Fibroblast of lung (primary cell): ENCODE measurements at regions not wholly inside any gene's neighbourhood (a gene's known extent, or its start where the extent isn't known, plus 50 kb on each side); places are given as distances from the start of the nearest gene placed in this dataset.

Experiments
- DNase-seq, 2 donors: peaks; one replicate each; pipeline versions ENCODE4 v3.0.0 to v3.0.0-alpha.2; 2010; ENCODE audit warnings: low read depth in 2 of 2
- H2AFZ ChIP-seq: 2 replicates; pipeline ENCODE4 v1.5.1; 2012; ENCODE audit warnings: low read length, control low read depth, inconsistent platforms
- H3K27ac ChIP-seq: 2 replicates; pipeline ENCODE4 v1.5.1; 2011; ENCODE audit warnings: low read length, control low read depth; ENCODE audit not compliant: insufficient read depth
- H3K27me3 ChIP-seq: 2 replicates; pipeline ENCODE4 v1.5.1; 2011; ENCODE audit warnings: mild to moderate bottlenecking, low read length; ENCODE audit not compliant: control insufficient read depth, insufficient read depth
- H3K36me3 ChIP-seq: 2 replicates; pipeline ENCODE4 v1.5.1; 2011; ENCODE audit warnings: low read length; ENCODE audit not compliant: control insufficient read depth, insufficient read depth
- H3K4me1 ChIP-seq: 2 replicates; pipeline ENCODE4 v1.5.1; 2011; ENCODE audit warnings: low read length; ENCODE audit not compliant: control insufficient read depth, insufficient read depth; ENCODE audit errors: extremely low read depth
- H3K4me2 ChIP-seq: 2 replicates; pipeline ENCODE4 v1.5.1; 2011; ENCODE audit warnings: low read length, control low read depth; ENCODE audit not compliant: insufficient read depth; ENCODE audit errors: extremely low read depth
- H3K4me3 ChIP-seq, 4 experiments: fragments of 200-600 bp in 1 of 4; sonication (generic) in 1 of 4; replicated peaks in 1 of 4; 2 replicates each; pipeline ENCODE4 v1.5.1; 2011 to 2016; ENCODE audit warnings: low read length in 4 of 4, low read depth in 3 of 4, mild to moderate bottlenecking in 3 of 4, control low read depth in 2 of 4, inconsistent platforms in 1 of 4, mixed read lengths in 1 of 4; ENCODE audit not compliant: insufficient read depth in 1 of 4; ENCODE audit errors: control extremely low read depth in 1 of 4
- H3K79me2 ChIP-seq: 2 replicates; pipeline ENCODE4 v1.5.1; 2012; ENCODE audit warnings: mild to moderate bottlenecking, low read length, inconsistent platforms; ENCODE audit not compliant: control insufficient read depth, insufficient read depth
- H3K9ac ChIP-seq: 2 replicates; pipeline ENCODE4 v1.5.1; 2011; ENCODE audit warnings: mild to moderate bottlenecking, low read length, control low read depth; ENCODE audit not compliant: insufficient read depth
- H3K9me3 ChIP-seq: 2 replicates; pipeline ENCODE4 v1.5.1; 2012; ENCODE audit warnings: low read depth, low read length; ENCODE audit not compliant: control insufficient read depth, insufficient read depth
- H4K20me1 ChIP-seq: 2 replicates; pipeline ENCODE4 v1.5.1; 2011; ENCODE audit warnings: low read length; ENCODE audit not compliant: control insufficient read depth, insufficient read depth; ENCODE audit errors: extremely low read depth
- CTCF ChIP-seq, 2 donors: IDR thresholded peaks in 1 of 2; conservative IDR thresholded peaks in 1 of 2; 1 replicate in 1 of 2; 2 replicates in 1 of 2; pipeline ENCODE4 v1.5.1; 2011 to 2012; ENCODE audit warnings: low read length in 2 of 2, control low read depth in 1 of 2, inconsistent platforms in 1 of 2, low read depth in 1 of 2, mild to moderate bottlenecking in 1 of 2
- EZH2 ChIP-seq: IDR thresholded peaks from 2 replicates; pipeline ENCODE4 v1.5.1; 2012; ENCODE audit warnings: low read length, control low read depth, mild to moderate bottlenecking; ENCODE audit errors: missing control alignments

GRCh38 chr6:7473805-7474719, 67.4 kb upstream of the DSP start:
- Histone ChIP-seq H3K27ac (no peak overlapping the region), H3K4me3 (no peak overlapping the region), H3K4me2 (no peak overlapping the region), H2AFZ (no peak overlapping the region), H3K79me2 (no peaks in the 10 kb centered on the region), H3K9me3 (no peaks in the 10 kb centered on the region), H3K27me3 (no peaks in the 10 kb centered on the region), H3K36me3 (no peaks in the 10 kb centered on the region), H3K9ac (no peak overlapping the region), H3K4me1 (no peaks in the 10 kb centered on the region), H4K20me1 (no peaks in the 10 kb centered on the region)
- DNase-seq = no peak
- no peak for TF ChIP-seq EZH2
- no peak for TF ChIP-seq CTCF (conservative IDR thresholded peaks at IDR 0.05 in 1 of 2, IDR thresholded peaks at IDR 0.05 in 1 of 2; ENCODE audit: low read depth in 1 of 2, low read length in 2 of 2)

GRCh38 chr6:7475081-7475480, 66.4 kb upstream of the DSP start:
- no peak overlapping the region for H2AFZ ChIP-seq
- no peak for DNase-seq
- H3K4me2 ChIP-seq = no peak overlapping the region
- no peaks in the 10 kb centered on the region for H3K79me2 ChIP-seq
- no peak overlapping the region for H3K4me3 ChIP-seq
- no peak overlapping the region for H3K27ac ChIP-seq
- no peaks in the 10 kb centered on the region for H3K27me3 ChIP-seq
- TF ChIP-seq CTCF (conservative IDR thresholded peaks at IDR 0.05 in 1 of 2, IDR thresholded peaks at IDR 0.05 in 1 of 2; ENCODE audit: low read depth in 1 of 2, low read length in 2 of 2) (no peak), EZH2 (no peak)
- H3K9me3 ChIP-seq = no peaks in the 10 kb centered on the region
- H4K20me1 ChIP-seq = no peaks in the 10 kb centered on the region
- no peak overlapping the region for H3K9ac ChIP-seq
- no peaks in the 10 kb centered on the region for H3K36me3 ChIP-seq
- no peaks in the 10 kb centered on the region for H3K4me1 ChIP-seq

DNA sequence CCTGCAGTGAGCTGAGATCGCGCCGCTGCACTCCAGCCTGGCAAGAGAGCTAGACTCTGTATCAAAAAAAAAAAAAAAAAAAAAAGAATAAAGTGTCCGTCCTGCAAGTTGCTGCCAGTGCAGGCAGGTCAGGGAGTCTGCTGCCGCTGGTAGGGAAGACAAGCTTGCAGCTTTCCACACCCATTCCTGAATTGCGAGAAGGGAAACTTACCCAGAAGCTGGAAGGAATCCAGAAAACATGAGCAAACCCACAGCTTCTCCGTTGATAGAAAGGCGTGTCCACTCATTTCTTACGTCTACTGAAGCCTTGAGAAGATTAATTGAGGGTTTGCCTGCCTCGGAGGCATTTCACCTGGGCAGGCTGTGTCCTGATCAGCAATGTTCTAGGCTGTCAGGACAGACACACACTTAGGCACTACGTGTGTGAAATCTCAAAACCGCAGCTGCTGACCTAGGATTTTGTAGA, 61.6 kb upstream of the DSP start:
- no peaks in the 10 kb centered on the region for H3K9me3 ChIP-seq
- no peak overlapping the region for H2AFZ ChIP-seq
- no peak overlapping the region for H3K9ac ChIP-seq
- no peaks in the 10 kb centered on the region for H3K36me3 ChIP-seq
- H3K4me1 ChIP-seq = no peaks in the 10 kb centered on the region
- TF ChIP-seq EZH2 = no peak
- TF ChIP-seq CTCF (conservative IDR thresholded peaks at IDR 0.05 in 1 of 2, IDR thresholded peaks at IDR 0.05 in 1 of 2; ENCODE audit: low read depth in 1 of 2, low read length in 2 of 2) = no peak
- no peaks in the 10 kb centered on the region for H3K27me3 ChIP-seq
- H3K4me2 ChIP-seq = no peak overlapping the region
- DNase-seq = peak; percentile 16 to 39
- H3K27ac ChIP-seq = no peak overlapping the region
- no peaks in the 10 kb centered on the region for H4K20me1 ChIP-seq
- no peaks in the 10 kb centered on the region for H3K79me2 ChIP-seq
- H3K4me3 ChIP-seq = no peak overlapping the region
